Right hindlimb (tissue), 1 donor: ENCODE measurements at regions not wholly inside any gene's neighbourhood (a gene's known extent, or its start where the extent isn't known, plus 50 kb on each side); places are given as distances from the start of the nearest gene placed in this dataset.

Source experiments
- DNase-seq: peaks from one replicate; pipeline ENCODE4 v3.0.0-alpha.2; 2018

- no peak for DNase-seq
Observed at GRCh38 chr5:121681229-121681855, 170.3 kb upstream of the FTMT start.

- DNase-seq = no peak
Observed at GRCh38 chr5:121688126-121688525, 163.6 kb upstream of the FTMT start.

- DNase-seq = no peak
Observed at GRCh38 chr5:121688781-121689180, 162.9 kb upstream of the FTMT start.

- no peak for DNase-seq
Observed at GRCh38 chr5:121691478-121691877, 160.2 kb upstream of the FTMT start.

GRCh38 chr5:121692158-121692557, 159.5 kb upstream of the FTMT start:
- DNase-seq = no peak

- DNase-seq = no peak
Observed at GRCh38 chr5:121693864-121694263, 157.8 kb upstream of the FTMT start.

- no peak for DNase-seq
Observed at GRCh38 chr5:121695307-121695706, 156.4 kb upstream of the FTMT start.

GRCh38 chr5:121698690-121699089, 153.0 kb upstream of the FTMT start:
- DNase-seq = no peak

- DNase-seq = no peak
Observed at GRCh38 chr5:121701731-121702130, 150.0 kb upstream of the FTMT start.

- DNase-seq = no peak
Observed at GRCh38 chr5:121702682-121703081, 149.0 kb upstream of the FTMT start.

GRCh38 chr5:121704291-121704690, 147.4 kb upstream of the FTMT start:
- no peak for DNase-seq

- no peak for DNase-seq
Observed at GRCh38 chr5:121706686-121707085, 145.0 kb upstream of the FTMT start.

GRCh38 chr5:121707178-121707577, 144.5 kb upstream of the FTMT start:
- DNase-seq = no peak

- no peak for DNase-seq
Observed at GRCh38 chr5:121711416-121711815, 140.3 kb upstream of the FTMT start.

- DNase-seq = no peak
Observed at GRCh38 chr5:121719255-121719654, 132.4 kb upstream of the FTMT start.

- DNase-seq = no peak
Observed at GRCh38 chr5:121725450-121725849, 126.2 kb upstream of the FTMT start.

GRCh38 chr5:121726991-121727390, 124.7 kb upstream of the FTMT start:
- no peak for DNase-seq

- DNase-seq = no peak
Observed at GRCh38 chr5:121731377-121731776, 120.3 kb upstream of the FTMT start.

GRCh38 chr5:121735618-121736017, 116.1 kb upstream of the FTMT start:
- no peak for DNase-seq

GRCh38 chr5:121737120-121737519, 114.6 kb upstream of the FTMT start:
- DNase-seq = no peak

- DNase-seq = no peak
Observed at GRCh38 chr5:121741156-121741555, 110.5 kb upstream of the FTMT start.

- DNase-seq = no peak
Observed at GRCh38 chr5:121744577-121744976, 107.1 kb upstream of the FTMT start.

GRCh38 chr5:121745407-121745806, 106.3 kb upstream of the FTMT start:
- DNase-seq = no peak

GRCh38 chr5:121746763-121747162, 104.9 kb upstream of the FTMT start:
- no peak for DNase-seq

GRCh38 chr5:121748686-121749085, 103.0 kb upstream of the FTMT start:
- DNase-seq = peak; percentile 44

GRCh38 chr5:121752149-121752548, 99.5 kb upstream of the FTMT start:
- no peak for DNase-seq
